ENCODE measurements at regions not wholly inside any gene's neighbourhood (a gene's known extent, or its start where the extent isn't known, plus 50 kb on each side); places are given as distances from the start of the nearest gene placed in this dataset.

DNA sequence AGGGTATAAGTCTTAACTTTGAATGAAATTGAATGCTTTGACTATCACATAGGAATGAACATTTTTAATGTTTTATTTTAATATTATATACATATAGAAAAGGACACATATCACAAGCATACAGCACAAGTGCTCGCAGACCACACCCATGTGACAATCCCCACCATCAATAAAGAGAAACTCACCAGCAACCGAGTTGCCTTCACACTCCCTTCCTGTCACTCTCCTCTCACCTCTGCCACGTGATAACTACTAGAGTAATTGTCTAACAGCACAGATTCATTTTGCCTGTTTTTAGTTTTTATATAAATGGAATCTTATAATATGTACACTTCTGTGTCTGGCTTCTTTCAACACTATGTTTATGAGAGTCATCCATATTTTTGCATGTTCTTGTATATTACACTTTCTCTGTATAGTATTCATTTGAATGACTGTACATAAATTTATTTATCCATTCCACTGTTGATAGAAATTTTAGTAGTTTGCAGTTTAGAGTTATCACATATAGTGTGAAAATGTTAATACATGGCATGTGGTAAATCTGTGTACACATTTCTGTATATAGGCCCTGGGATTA, 304.9 kb upstream of the DUSP10 start:
- POLR2A ChIA-PET: no interaction called here
- H3K4me1 ChIP-seq (ENCODE audit: control insufficient read depth, insufficient read depth, low read length): peaks cover 9% of the 10 kb centered on the region; the same call in 1 of the 2 replicates
- H3K27ac ChIP-seq (ENCODE audit: extremely low read depth, low read depth, low read length): no peak overlapping the region
- H3K4me3 ChIP-seq (ENCODE audit: low read depth, low read length): no peak overlapping the region
- CTCF ChIA-PET: no interaction called here
- H3K36me3 ChIP-seq (ENCODE audit: control insufficient read depth in 2 of 2, insufficient read depth in 1 of 2, low read length in 2 of 2): no peaks in the 10 kb centered on the region
- no peaks in the 10 kb centered on the region for H3K9me3 ChIP-seq (ENCODE audit: control insufficient read depth, insufficient read depth, low read depth, low read length)
- TF ChIP-seq ZNF175 (tag by site-specific recombination; IDR thresholded peaks at IDR 0.05): no peak
- TF ChIP-seq ZNF174 (tag by site-specific recombination; IDR thresholded peaks at IDR 0.05): no peak
- no peak for TF ChIP-seq ZNF501 (tag by site-specific recombination; IDR thresholded peaks at IDR 0.05)
- TF ChIP-seq ZFP3 (tag by site-specific recombination; IDR thresholded peaks at IDR 0.05; ENCODE audit: low read depth): no peak
- no peak for TF ChIP-seq ZNF2 (tag by site-specific recombination; IDR thresholded peaks at IDR 0.05)
- TF ChIP-seq ZNF473 (tag by site-specific recombination; IDR thresholded peaks at IDR 0.05): no peak
- no peak for TF ChIP-seq ZFP69B (tag by site-specific recombination; IDR thresholded peaks at IDR 0.05)
- no peak for TF ChIP-seq ZBTB21 (tag by site-specific recombination; IDR thresholded peaks at IDR 0.05)
- TF ChIP-seq ZNF521 (tag by site-specific recombination; IDR thresholded peaks at IDR 0.05): no peak
- no peak for TF ChIP-seq ZNF302 (tag by site-specific recombination; IDR thresholded peaks at IDR 0.05; ENCODE audit: low read depth)
- TF ChIP-seq ZNF121 (tag by site-specific recombination; IDR thresholded peaks at IDR 0.05): no peak
- no peak for TF ChIP-seq ZNF658 (tag by site-specific recombination; IDR thresholded peaks at IDR 0.05)
- no peak for TF ChIP-seq ZNF214 (tag by site-specific recombination; IDR thresholded peaks at IDR 0.05; ENCODE audit: borderline replicate concordance)
- no peak for TF ChIP-seq ZNF544 (tag by site-specific recombination; IDR thresholded peaks at IDR 0.05)
- TF ChIP-seq SP3 (tag by site-specific recombination; IDR thresholded peaks at IDR 0.05): no peak
- TF ChIP-seq ZNF266 (tag by site-specific recombination; IDR thresholded peaks at IDR 0.05; ENCODE audit: low read depth): no peak
- TF ChIP-seq ZNF366 (tag by site-specific recombination; conservative IDR thresholded peaks at IDR 0.05): no peak
- no peak for TF ChIP-seq ZNF416 (tag by site-specific recombination; IDR thresholded peaks at IDR 0.05)
- TF ChIP-seq, protein P1, sequence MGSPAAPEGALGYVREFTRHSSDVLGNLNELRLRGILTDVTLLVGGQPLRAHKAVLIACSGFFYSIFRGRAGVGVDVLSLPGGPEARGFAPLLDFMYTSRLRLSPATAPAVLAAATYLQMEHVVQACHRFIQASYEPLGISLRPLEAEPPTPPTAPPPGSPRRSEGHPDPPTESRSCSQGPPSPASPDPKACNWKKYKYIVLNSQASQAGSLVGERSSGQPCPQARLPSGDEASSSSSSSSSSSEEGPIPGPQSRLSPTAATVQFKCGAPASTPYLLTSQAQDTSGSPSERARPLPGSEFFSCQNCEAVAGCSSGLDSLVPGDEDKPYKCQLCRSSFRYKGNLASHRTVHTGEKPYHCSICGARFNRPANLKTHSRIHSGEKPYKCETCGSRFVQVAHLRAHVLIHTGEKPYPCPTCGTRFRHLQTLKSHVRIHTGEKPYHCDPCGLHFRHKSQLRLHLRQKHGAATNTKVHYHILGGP (tag by site-specific recombination; IDR thresholded peaks at IDR 0.05): no peak
- TF ChIP-seq, protein P2, sequence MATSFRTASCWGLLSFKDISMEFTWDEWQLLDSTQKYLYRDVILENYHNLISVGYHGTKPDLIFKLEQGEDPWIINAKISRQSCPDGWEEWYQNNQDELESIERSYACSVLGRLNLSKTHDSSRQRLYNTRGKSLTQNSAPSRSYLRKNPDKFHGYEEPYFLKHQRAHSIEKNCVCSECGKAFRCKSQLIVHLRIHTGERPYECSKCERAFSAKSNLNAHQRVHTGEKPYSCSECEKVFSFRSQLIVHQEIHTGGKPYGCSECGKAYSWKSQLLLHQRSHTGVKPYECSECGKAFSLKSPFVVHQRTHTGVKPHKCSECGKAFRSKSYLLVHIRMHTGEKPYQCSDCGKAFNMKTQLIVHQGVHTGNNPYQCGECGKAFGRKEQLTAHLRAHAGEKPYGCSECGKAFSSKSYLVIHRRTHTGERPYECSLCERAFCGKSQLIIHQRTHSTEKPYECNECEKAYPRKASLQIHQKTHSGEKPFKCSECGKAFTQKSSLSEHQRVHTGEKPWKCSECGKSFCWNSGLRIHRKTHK (tag by site-specific recombination; IDR thresholded peaks at IDR 0.05): no peak

DNA sequence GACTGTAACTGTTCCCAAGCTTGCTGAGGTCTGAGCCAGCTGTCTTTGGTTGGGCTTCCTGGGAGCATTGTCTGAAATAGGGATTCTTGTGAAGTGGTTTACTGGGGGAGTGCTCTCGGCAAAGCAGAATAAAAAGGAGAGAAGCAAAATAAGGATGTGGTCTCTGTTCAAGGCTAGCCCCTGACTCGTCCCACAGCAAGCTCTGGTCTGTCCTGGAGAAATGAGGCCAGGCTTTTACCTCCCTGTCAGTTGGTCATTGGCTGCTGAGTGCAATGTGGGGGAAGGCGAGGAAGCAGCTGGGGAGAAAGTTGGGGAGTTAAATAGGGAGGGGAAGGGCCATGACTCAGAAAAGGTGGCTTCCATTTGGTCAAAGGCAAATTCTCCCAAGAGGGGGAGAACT, 303.9 kb upstream of the DUSP10 start:
- ChIA-PET POLR2A (no interaction called here), CTCF (no interaction called here)
- H3K4me3 ChIP-seq (ENCODE audit: low read depth, low read length): no peak overlapping the region
- no peaks in the 10 kb centered on the region for H3K9me3 ChIP-seq (ENCODE audit: control insufficient read depth, insufficient read depth, low read depth, low read length)
- no peaks in the 10 kb centered on the region for H3K36me3 ChIP-seq (ENCODE audit: control insufficient read depth in 2 of 2, insufficient read depth in 1 of 2, low read length in 2 of 2)
- H3K27ac ChIP-seq (ENCODE audit: extremely low read depth, low read depth, low read length): no peak overlapping the region
- H3K4me1 ChIP-seq (ENCODE audit: control insufficient read depth, insufficient read depth, low read length): peaks cover 9% of the 10 kb centered on the region; the same call in 1 of the 2 replicates
- TF ChIP-seq SCRT2 (tag by site-specific recombination; IDR thresholded peaks at IDR 0.05): no peak
- TF ChIP-seq, protein P3, sequence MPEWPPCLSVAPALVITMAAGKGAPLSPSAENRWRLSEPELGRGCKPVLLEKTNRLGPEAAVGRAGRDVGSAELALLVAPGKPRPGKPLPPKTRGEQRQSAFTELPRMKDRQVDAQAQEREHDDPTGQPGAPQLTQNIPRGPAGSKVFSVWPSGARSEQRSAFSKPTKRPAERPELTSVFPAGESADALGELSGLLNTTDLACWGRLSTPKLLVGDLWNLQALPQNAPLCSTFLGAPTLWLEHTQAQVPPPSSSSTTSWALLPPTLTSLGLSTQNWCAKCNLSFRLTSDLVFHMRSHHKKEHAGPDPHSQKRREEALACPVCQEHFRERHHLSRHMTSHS (tag by site-specific recombination; IDR thresholded peaks at IDR 0.05): no peak
- TF ChIP-seq, protein P4, sequence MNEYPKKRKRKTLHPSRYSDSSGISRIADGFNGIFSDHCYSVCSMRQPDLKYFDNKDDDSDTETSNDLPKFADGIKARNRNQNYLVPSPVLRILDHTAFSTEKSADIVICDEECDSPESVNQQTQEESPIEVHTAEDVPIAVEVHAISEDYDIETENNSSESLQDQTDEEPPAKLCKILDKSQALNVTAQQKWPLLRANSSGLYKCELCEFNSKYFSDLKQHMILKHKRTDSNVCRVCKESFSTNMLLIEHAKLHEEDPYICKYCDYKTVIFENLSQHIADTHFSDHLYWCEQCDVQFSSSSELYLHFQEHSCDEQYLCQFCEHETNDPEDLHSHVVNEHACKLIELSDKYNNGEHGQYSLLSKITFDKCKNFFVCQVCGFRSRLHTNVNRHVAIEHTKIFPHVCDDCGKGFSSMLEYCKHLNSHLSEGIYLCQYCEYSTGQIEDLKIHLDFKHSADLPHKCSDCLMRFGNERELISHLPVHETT (tag by site-specific recombination; IDR thresholded peaks at IDR 0.05): no peak
- no peak for TF ChIP-seq SP3 (tag by site-specific recombination; IDR thresholded peaks at IDR 0.05)
- TF ChIP-seq WT1 (tag by site-specific recombination; IDR thresholded peaks at IDR 0.05): no peak
- TF ChIP-seq ZNF121 (tag by site-specific recombination; IDR thresholded peaks at IDR 0.05): no peak
- no peak for TF ChIP-seq ZNF404 (tag by site-specific recombination; IDR thresholded peaks at IDR 0.05)
- TF ChIP-seq ZNF670 (tag by site-specific recombination; IDR thresholded peaks at IDR 0.05; ENCODE audit: low read depth): no peak
- no peak for TF ChIP-seq ZNF10 (tag by site-specific recombination; IDR thresholded peaks at IDR 0.05)
- no peak for TF ChIP-seq OSR2 (tag by site-specific recombination; IDR thresholded peaks at IDR 0.05)
- TF ChIP-seq, protein P1 (tag by site-specific recombination; IDR thresholded peaks at IDR 0.05): no peak
- TF ChIP-seq ZNF510 (tag by site-specific recombination; IDR thresholded peaks at IDR 0.05; ENCODE audit: insufficient replicate concordance): no peak

Measured in HEK293 (cell line).